ENCODE measurements at regions not wholly inside any gene's neighbourhood (a gene's known extent, or its start where the extent isn't known, plus 50 kb on each side); places are given as distances from the start of the nearest gene placed in this dataset.

DNA sequence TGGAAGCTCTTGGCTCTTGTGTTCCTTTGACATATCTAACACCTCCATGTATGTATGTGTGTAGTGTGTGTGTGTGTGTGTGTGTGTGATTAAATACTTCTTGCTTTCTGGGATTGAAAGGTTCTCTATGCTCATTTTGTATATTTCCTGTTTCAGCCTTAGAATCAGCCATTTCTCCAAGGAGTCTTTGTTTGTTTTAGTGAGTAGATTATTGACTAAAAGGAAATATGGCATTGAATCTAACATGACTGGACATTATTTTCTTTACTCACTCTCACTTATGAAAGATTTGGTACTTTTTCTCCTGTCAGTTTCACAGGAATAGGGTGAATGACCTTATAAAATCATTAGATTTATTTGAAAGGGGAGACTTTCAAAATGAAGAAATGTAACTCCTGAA lies 413.8 kb upstream of the SLC14A2 start:
- TF ChIP-seq, protein P1, sequence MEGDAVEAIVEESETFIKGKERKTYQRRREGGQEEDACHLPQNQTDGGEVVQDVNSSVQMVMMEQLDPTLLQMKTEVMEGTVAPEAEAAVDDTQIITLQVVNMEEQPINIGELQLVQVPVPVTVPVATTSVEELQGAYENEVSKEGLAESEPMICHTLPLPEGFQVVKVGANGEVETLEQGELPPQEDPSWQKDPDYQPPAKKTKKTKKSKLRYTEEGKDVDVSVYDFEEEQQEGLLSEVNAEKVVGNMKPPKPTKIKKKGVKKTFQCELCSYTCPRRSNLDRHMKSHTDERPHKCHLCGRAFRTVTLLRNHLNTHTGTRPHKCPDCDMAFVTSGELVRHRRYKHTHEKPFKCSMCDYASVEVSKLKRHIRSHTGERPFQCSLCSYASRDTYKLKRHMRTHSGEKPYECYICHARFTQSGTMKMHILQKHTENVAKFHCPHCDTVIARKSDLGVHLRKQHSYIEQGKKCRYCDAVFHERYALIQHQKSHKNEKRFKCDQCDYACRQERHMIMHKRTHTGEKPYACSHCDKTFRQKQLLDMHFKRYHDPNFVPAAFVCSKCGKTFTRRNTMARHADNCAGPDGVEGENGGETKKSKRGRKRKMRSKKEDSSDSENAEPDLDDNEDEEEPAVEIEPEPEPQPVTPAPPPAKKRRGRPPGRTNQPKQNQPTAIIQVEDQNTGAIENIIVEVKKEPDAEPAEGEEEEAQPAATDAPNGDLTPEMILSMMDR (optimal IDR thresholded peaks at IDR 0.05 in 1 of 3, IDR thresholded peaks at IDR 0.05 in 1 of 3, conservative IDR thresholded peaks at IDR 0.05 in 1 of 3; ENCODE audit: extremely low read depth in 1 of 3, insufficient read depth in 2 of 3, low read length in 3 of 3) = no peak
- no peak for TF ChIP-seq EZH2 (IDR thresholded peaks at IDR 0.05; ENCODE audit: low read length)
